Mesendoderm (in vitro differentiated cells): ENCODE measurements at regions not wholly inside any gene's neighbourhood (a gene's known extent, or its start where the extent isn't known, plus 50 kb on each side); places are given as distances from the start of the nearest gene placed in this dataset.

Experiments
- DNase-seq: peaks from one replicate; pipeline ENCODE4 v3.0.0; 2013
- H2AK5ac ChIP-seq: 2 replicates; pipeline ENCODE4 v1.6.1; 2013; ENCODE audit warnings: low read length, inconsistent platforms
- H2BK120ac ChIP-seq: 2 replicates; pipeline ENCODE4 v1.6.1; 2013; ENCODE audit warnings: low read depth, mild to moderate bottlenecking, low read length, moderate library complexity, mixed read lengths
- H2BK15ac ChIP-seq: replicated peaks from 2 replicates; pipeline ENCODE4 v1.6.1; 2013; ENCODE audit warnings: low read depth, mild to moderate bottlenecking, moderate library complexity
- H2BK5ac ChIP-seq: 2 replicates; pipeline ENCODE4 v1.6.1; 2013; ENCODE audit warnings: low read length, inconsistent platforms
- H3K18ac ChIP-seq: 2 replicates; pipeline ENCODE4 v1.6.1; 2013; ENCODE audit warnings: mild to moderate bottlenecking, low read length, mixed read lengths
- H3K23ac ChIP-seq: one replicate; pipeline ENCODE4 v1.6.1; 2013; ENCODE audit warnings: low read length
- H3K27ac ChIP-seq: 2 replicates; pipeline ENCODE4 v1.5.1; 2013; ENCODE audit warnings: low read depth, mild to moderate bottlenecking, inconsistent platforms, low read length, moderate library complexity
- H3K27me3 ChIP-seq: 2 replicates; pipeline ENCODE4 v1.6.1; 2013; ENCODE audit warnings: low read length, control low read depth, mild to moderate bottlenecking, inconsistent platforms; ENCODE audit not compliant: insufficient read depth, poor library complexity
- H3K36me3 ChIP-seq: 2 replicates; pipeline ENCODE4 v1.6.1; 2013; ENCODE audit warnings: low read length, inconsistent platforms; ENCODE audit not compliant: control insufficient read depth, insufficient read depth
- H3K4ac ChIP-seq: one replicate; pipeline ENCODE4 v1.6.1; 2013; ENCODE audit warnings: low read depth, mild to moderate bottlenecking, low read length, moderate library complexity
- H3K4me1 ChIP-seq: 2 replicates; pipeline ENCODE4 v1.6.1; 2013; ENCODE audit warnings: low read depth, low read length, inconsistent platforms; ENCODE audit not compliant: control insufficient read depth
- H3K4me2 ChIP-seq: 2 replicates; pipeline ENCODE4 v1.6.1; 2013; ENCODE audit warnings: low read length
- H3K4me3 ChIP-seq: 2 replicates; pipeline ENCODE4 v1.5.1; 2013; ENCODE audit warnings: mild to moderate bottlenecking, low read length
- H3K56ac ChIP-seq: one replicate; pipeline ENCODE4 v1.6.1; 2013; ENCODE audit warnings: low read length
- H3K79me1 ChIP-seq: 2 replicates; pipeline ENCODE4 v1.6.1; 2013; ENCODE audit warnings: low read length, inconsistent platforms
- H3K79me2 ChIP-seq: 2 replicates; pipeline ENCODE4 v1.6.1; 2013; ENCODE audit warnings: mild to moderate bottlenecking, low read length; ENCODE audit not compliant: control insufficient read depth, insufficient read depth
- H3K9ac ChIP-seq: 2 replicates; pipeline ENCODE4 v1.6.1; 2013; ENCODE audit warnings: low read length, inconsistent platforms
- H4K5ac ChIP-seq: one replicate; pipeline ENCODE4 v1.6.1; 2013; ENCODE audit warnings: low read length
- H4K8ac ChIP-seq: one replicate; pipeline ENCODE4 v1.6.1; 2013; ENCODE audit warnings: low read depth, mild to moderate bottlenecking, control low read depth, low read length, moderate library complexity
- WGBS: extraction: QIAGEN DNeasy Blood & Tissue Kit; methylation state at CpG from one replicate; pipeline ENCODE4 v1.1.7; 2013; ENCODE audit warnings: low lambda C conversion rate, missing lambda C conversion rate; ENCODE audit not compliant: insufficient coverage; ENCODE audit errors: extremely low coverage; 5-methylcytosine and 5-hydroxymethylcytosine counted together

DNA sequence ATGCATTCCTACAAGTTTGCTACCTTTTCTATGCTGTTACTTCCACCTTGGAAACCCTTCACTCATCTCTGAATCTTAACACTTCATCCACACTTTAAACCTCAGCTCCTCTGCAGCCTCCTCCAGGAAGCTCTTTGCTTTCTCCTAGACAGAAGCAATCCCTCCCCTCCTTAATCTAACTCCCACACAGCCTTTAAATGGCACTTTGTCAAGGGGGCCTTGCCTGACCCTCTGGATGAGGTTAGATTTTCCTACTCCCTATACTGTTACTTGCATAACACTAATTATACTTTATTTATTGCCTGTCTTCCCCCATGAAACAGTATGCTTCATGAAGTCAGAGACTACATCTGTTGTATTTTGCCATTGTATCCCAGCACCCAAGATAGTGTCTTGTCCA is 394.6 kb downstream of the MED13L start:
- Histone ChIP-seq H4K8ac (no peak overlapping the region), H3K23ac (no peak overlapping the region), H3K4ac (no peak overlapping the region), H3K56ac (no peak overlapping the region), H2BK15ac (no peak overlapping the region), H3K79me2 (no peaks in the 10 kb centered on the region), H3K27ac (no peak overlapping the region), H2BK120ac (no peak overlapping the region), H3K4me3 (no peak overlapping the region), H3K79me1 (no peaks in the 10 kb centered on the region), H3K4me1 (no peaks in the 10 kb centered on the region), H4K5ac (no peak overlapping the region), H3K36me3 (no peaks in the 10 kb centered on the region), H2AK5ac (no peak overlapping the region), H3K4me2 (no peak overlapping the region), H3K9ac (no peak overlapping the region), H3K27me3 (no peaks in the 10 kb centered on the region), H2BK5ac (no peak overlapping the region), H3K18ac (no peak overlapping the region)
- DNase-seq = no peak

DNA sequence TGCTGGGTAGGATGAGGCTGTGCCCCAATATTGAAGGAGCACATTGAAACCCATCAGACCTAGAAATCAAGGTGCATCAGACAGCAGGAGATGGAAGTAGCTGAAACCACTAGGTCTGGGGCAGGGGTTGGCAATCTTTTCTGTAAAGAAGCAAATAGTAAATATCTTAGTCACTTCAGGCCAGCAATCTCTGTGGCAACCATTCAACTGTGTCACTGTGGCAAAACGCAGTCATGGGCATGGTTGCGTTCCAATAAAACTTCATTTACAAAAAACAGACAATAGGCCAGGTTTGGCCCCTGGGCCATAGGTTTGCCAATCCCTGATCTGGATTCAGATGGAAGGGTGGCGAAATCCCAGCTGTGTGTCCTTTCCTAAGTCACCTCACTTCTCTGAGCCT is 397.3 kb downstream of the MED13L start:
- H3K23ac ChIP-seq = no peak overlapping the region
- H2BK15ac ChIP-seq = no peak overlapping the region
- no peak overlapping the region for H3K18ac ChIP-seq
- H3K79me1 ChIP-seq = no peaks in the 10 kb centered on the region
- H2BK5ac ChIP-seq = no peak overlapping the region
- no peak overlapping the region for H4K5ac ChIP-seq
- WGBS = no CpG with 5 or more reads among the region's 3 CpGs
- H2AK5ac ChIP-seq = no peak overlapping the region
- H3K27ac ChIP-seq = no peak overlapping the region
- H3K79me2 ChIP-seq = no peaks in the 10 kb centered on the region
- H3K4me2 ChIP-seq = no peak overlapping the region
- H3K56ac ChIP-seq = no peak overlapping the region
- H2BK120ac ChIP-seq = no peak overlapping the region
- H3K4me3 ChIP-seq = no peak overlapping the region
- H3K4ac ChIP-seq = no peak overlapping the region
- no peak overlapping the region for H3K9ac ChIP-seq
- no peak for DNase-seq
- H4K8ac ChIP-seq = no peak overlapping the region
- H3K36me3 ChIP-seq = no peaks in the 10 kb centered on the region
- H3K27me3 ChIP-seq = no peaks in the 10 kb centered on the region
- no peaks in the 10 kb centered on the region for H3K4me1 ChIP-seq

DNA sequence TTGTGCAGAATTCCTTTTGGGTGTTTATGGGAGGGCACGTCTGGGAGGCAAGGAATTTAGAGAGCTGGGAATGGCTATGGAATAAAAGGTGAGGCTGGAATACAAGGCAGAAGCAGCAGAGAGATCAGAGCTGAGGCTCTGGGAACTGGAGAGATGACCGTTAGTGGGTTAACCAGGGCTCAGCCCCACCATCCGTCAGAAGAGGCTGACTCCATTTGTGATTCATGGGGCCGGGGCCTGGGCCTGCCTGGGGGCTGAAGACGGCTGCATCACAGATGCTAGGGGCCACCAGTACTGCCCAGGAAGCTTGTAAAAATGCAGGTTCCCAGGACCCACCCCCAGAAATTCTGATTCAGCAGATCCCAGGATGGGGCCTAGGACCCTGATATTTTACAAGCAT is 398.1 kb downstream of the MED13L start:
- H3K4ac ChIP-seq = no peak overlapping the region
- H3K36me3 ChIP-seq = no peaks in the 10 kb centered on the region
- no peak overlapping the region for H3K18ac ChIP-seq
- H3K4me3 ChIP-seq = no peak overlapping the region
- no peak for DNase-seq
- H3K79me1 ChIP-seq = no peaks in the 10 kb centered on the region
- H3K56ac ChIP-seq = no peak overlapping the region
- no peak overlapping the region for H4K5ac ChIP-seq
- H2BK120ac ChIP-seq = no peak overlapping the region
- no peak overlapping the region for H2AK5ac ChIP-seq
- no peak overlapping the region for H2BK15ac ChIP-seq
- no peaks in the 10 kb centered on the region for H3K79me2 ChIP-seq
- H3K4me1 ChIP-seq = no peaks in the 10 kb centered on the region
- H3K4me2 ChIP-seq = no peak overlapping the region
- H3K9ac ChIP-seq = no peak overlapping the region
- H4K8ac ChIP-seq = no peak overlapping the region
- no peaks in the 10 kb centered on the region for H3K27me3 ChIP-seq
- no peak overlapping the region for H3K23ac ChIP-seq
- no CpG with 5 or more reads among the region's 5 CpGs for WGBS
- H3K27ac ChIP-seq = no peak overlapping the region
- no peak overlapping the region for H2BK5ac ChIP-seq

DNA sequence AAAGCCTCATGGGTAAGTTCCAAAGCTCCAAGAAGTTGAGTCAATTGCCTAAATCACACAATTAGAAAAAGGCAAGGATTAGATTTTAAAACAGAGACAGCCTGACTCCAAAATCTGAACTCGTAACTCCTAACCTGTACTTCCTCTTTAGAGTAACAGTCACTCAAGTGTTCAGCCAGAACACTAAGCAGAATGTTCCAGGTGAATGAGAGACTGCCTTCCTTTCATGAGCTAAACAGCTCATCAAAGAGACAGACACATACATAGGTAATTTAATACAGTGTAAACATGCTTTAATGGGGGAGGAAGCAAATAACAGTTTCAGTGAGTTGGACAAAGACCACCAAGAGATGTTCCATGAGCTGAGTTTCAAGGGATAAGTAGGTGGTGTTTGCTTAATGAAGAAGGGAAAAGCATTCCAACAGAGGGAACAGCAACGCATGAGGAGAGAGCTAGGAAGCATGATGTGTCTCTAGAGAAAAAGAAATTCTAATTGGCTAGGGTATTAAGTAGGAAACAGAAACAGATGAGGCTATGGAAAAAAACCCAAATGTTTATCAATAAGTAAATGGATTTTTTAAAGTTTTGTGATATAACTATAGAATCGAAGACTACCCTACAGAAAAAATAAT is 403.9 kb downstream of the MED13L start:
- Histone ChIP-seq H3K4me1 (peaks cover 7% of the 10 kb centered on the region), H4K8ac (no peak overlapping the region)

DNA sequence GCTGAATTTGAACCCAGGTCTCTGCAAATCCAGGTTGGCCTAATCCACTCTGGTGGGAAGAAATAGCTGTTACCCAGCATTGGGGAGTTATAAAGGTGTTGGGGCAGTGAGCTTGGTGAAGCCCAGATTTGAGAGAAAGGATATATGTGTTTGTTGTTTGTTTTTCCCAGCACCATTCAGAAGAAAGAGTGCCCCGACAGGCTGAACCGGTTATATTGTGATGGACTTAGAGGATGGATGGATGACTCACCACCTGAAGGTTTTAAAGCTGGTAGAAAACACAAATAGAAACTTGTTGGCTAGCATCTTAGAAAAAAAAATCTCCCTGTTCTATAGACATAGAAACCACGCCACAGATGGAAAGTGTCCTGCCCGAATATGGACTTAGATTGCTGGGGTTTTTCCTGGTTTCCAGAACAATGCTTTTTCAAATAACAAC is 404.6 kb downstream of the MED13L start:
- Histone ChIP-seq H3K36me3 (no peaks in the 10 kb centered on the region), H3K18ac (no peak overlapping the region), H2BK15ac (no peak overlapping the region), H3K27ac (no peak overlapping the region), H4K8ac (no peak overlapping the region), H2AK5ac (no peak overlapping the region), H2BK120ac (no peak overlapping the region), H3K4ac (no peak overlapping the region), H3K4me2 (no peak overlapping the region), H3K9ac (no peak overlapping the region), H4K5ac (no peak overlapping the region), H3K4me1 (peaks cover 7% of the 10 kb centered on the region), H3K23ac (no peak overlapping the region), H3K79me1 (no peaks in the 10 kb centered on the region), H2BK5ac (no peak overlapping the region), H3K56ac (no peak overlapping the region), H3K79me2 (no peaks in the 10 kb centered on the region), H3K27me3 (no peaks in the 10 kb centered on the region), H3K4me3 (no peak overlapping the region)
- no CpG with 5 or more reads among the region's 4 CpGs for WGBS
- DNase-seq = peak; percentile 91

More for the DNA sequence above, 403.9 kb downstream of the MED13L start:
- Histone ChIP-seq H3K56ac (no peak overlapping the region), H3K27ac (no peak overlapping the region), H3K4me2 (no peak overlapping the region), H3K36me3 (no peaks in the 10 kb centered on the region), H3K18ac (no peak overlapping the region), H3K27me3 (no peaks in the 10 kb centered on the region), H3K9ac (no peak overlapping the region), H3K4ac (no peak overlapping the region), H2AK5ac (no peak overlapping the region), H3K79me1 (no peaks in the 10 kb centered on the region), H2BK15ac (no peak overlapping the region), H3K4me3 (no peak overlapping the region), H3K23ac (no peak overlapping the region), H3K79me2 (no peaks in the 10 kb centered on the region), H2BK5ac (no peak overlapping the region), H2BK120ac (no peak overlapping the region), H4K5ac (no peak overlapping the region)
- no peak for DNase-seq
- no CpG with 5 or more reads among the region's 3 CpGs for WGBS

DNA sequence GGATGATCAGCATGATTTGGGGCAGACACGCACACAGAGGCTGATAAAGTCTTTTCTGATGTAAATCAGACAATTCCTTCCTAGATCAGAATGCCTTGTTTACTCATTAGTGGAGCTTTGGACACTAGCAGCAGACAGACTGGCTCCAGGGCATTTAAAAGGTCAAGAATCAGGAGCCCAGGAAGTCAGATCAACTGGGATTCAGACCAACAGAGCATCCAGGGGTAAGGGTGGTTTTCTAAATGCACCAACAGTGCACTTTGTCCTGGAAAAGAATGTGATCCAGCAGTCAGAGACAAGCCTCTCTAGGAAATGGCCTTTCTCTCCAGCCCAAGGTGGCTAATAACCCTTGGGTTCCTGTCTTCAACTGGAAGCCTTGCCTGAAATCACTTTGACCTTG is 405.3 kb downstream of the MED13L start:
- H3K4ac ChIP-seq = no peak overlapping the region
- H3K4me1 ChIP-seq = peaks cover 7% of the 10 kb centered on the region
- no peak overlapping the region for H3K18ac ChIP-seq
- no peak overlapping the region for H2AK5ac ChIP-seq
- H4K8ac ChIP-seq = no peak overlapping the region
- no peak overlapping the region for H3K9ac ChIP-seq
- no peaks in the 10 kb centered on the region for H3K27me3 ChIP-seq
- H3K79me1 ChIP-seq = no peaks in the 10 kb centered on the region
- no peak overlapping the region for H3K27ac ChIP-seq
- DNase-seq = peak; percentile 49
- H2BK15ac ChIP-seq = no peak overlapping the region
- H3K36me3 ChIP-seq = no peaks in the 10 kb centered on the region
- no CpG with 5 or more reads among the region's 1 CpG for WGBS
- no peak overlapping the region for H3K4me2 ChIP-seq
- H2BK120ac ChIP-seq = no peak overlapping the region
- no peak overlapping the region for H2BK5ac ChIP-seq
- H3K79me2 ChIP-seq = no peaks in the 10 kb centered on the region
- H3K23ac ChIP-seq = no peak overlapping the region
- no peak overlapping the region for H4K5ac ChIP-seq
- no peak overlapping the region for H3K56ac ChIP-seq
- H3K4me3 ChIP-seq = no peak overlapping the region
